NCI-H1048 (cell line): ENCODE measurements at regions not wholly inside any gene's neighbourhood (a gene's known extent, or its start where the extent isn't known, plus 50 kb on each side); places are given as distances from the start of the nearest gene placed in this dataset.

Source experiments
- DNase-seq: peaks from one replicate; lab custom pipeline; 2025; lab: John Stamatoyannopoulos, UW

- no peak for DNase-seq
These were observed 84.8 kb upstream of the ZNF827 start for GRCh38 chr4:146023334-146023967.

DNA sequence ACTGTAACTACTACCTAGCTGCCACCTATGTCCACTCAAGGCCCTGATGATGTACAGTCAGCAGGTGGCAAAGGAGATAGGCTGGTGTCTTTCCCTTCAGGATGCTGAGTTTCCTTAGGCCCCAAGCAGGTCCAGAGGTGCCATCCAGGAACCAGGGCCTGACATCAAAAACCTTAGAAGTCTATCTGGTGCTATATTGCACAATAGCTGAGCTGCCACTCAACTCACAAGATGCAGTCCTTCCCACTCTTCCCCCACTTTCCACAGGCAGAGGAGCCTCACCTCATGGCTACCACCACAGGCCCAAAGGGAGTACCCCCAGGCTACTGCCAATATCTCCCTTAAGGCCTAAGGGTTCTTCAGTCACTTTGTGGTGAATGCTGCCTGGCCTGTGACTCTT is 83.9 kb upstream of the ZNF827 start:
- no peak for DNase-seq

- DNase-seq: no peak
These were observed 79.6 kb upstream of the ZNF827 start for GRCh38 chr4:146018247-146018646.

- no peak for DNase-seq
These were observed 66.1 kb upstream of the ZNF827 start for GRCh38 chr4:146004730-146005129.

- DNase-seq: no peak
These were observed 50.0 kb upstream of the ZNF827 start for GRCh38 chr4:145988628-145989027.
